Erythroblast (primary cell): ENCODE measurements at regions not wholly inside any gene's neighbourhood (a gene's known extent, or its start where the extent isn't known, plus 50 kb on each side); places are given as distances from the start of the nearest gene placed in this dataset.

Experiments
- GATA1 ChIP-seq: IDR thresholded peaks from 2 replicates; pipeline ENCODE4 v1.6.1; 2011; ENCODE audit warnings: low read depth, mild to moderate bottlenecking, control low read depth, low read length, moderate library complexity
- POLR2A ChIP-seq: IDR thresholded peaks from 2 replicates; pipeline ENCODE4 v1.6.1; 2011; ENCODE audit warnings: mild to moderate bottlenecking, low read length

DNA sequence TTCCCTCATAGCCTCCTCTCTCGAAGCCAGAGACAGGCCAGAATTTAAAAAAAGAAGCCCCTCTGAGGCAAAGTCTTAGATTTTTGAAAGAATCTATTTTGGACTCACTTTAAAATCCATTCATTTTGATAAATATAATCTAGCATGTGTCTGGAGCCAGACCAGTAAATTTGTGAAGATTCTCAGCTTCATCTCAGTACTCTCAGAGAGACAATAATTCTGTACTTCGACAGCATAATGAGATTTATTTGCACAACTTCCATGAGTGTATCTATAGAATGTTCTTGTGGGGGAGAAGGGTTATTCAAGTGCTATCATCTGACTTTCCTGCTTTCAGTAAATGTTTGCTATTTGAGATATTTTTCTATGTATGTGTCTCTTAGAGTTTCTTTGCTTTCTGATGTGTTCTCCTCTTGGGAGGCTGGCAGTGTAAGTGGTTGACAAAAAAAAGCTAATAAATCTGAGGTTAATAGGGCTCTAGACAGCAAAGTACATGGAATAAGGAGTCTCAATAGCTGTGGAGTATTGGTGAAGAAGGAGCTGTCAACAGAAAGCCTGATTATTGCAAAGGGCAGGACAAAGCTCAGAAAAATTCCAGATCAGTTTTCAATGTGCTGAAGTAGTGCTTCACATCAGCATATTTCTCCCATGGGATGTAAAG is 223.0 kb downstream of the PTBP2 start:
- TF ChIP-seq POLR2A (no peak), GATA1 (no peak)
